Neural cell (in vitro differentiated cells): ENCODE measurements at regions not wholly inside any gene's neighbourhood (a gene's known extent, or its start where the extent isn't known, plus 50 kb on each side); places are given as distances from the start of the nearest gene placed in this dataset.

ENCODE experiments used
- POLR2AphosphoS5 ChIP-seq: IDR thresholded peaks from 2 replicates; pipeline ENCODE4 v1.6.1; 2012
- TF ChIP-seq, protein P1 (sequence below): fragments of 450-650 bp; IDR thresholded peaks from 2 replicates; pipeline ENCODE4 v1.5.1; 2014; ENCODE audit warnings: antibody characterized with exemption, mild to moderate bottlenecking, moderate library complexity; ENCODE audit not compliant: poor library complexity, severe bottlenecking
- TF ChIP-seq, protein P2 (sequence below): IDR thresholded peaks from 2 replicates; pipeline ENCODE4 v1.6.1; 2012; ENCODE audit warnings: borderline replicate concordance

DNA sequence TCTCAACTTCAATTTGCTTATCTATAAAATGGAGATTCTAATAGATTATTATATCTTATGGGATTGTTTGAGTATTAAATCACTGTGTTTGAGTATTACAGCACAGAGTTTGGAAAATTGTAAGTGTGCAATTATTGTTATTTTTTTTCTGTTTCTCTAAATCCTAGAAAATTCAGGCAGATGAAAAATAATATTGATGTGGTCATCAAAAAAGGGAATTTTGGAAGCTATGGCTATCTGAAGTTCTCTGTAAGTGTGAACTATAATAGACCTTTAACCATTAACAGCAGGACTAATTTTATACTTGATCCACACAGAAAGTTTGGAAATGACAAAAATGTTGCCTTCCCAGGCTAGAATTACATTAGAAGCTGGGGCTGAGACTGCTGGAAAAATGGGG, 393.2 kb downstream of the SUCLG1 start:
- TF ChIP-seq, protein P1, sequence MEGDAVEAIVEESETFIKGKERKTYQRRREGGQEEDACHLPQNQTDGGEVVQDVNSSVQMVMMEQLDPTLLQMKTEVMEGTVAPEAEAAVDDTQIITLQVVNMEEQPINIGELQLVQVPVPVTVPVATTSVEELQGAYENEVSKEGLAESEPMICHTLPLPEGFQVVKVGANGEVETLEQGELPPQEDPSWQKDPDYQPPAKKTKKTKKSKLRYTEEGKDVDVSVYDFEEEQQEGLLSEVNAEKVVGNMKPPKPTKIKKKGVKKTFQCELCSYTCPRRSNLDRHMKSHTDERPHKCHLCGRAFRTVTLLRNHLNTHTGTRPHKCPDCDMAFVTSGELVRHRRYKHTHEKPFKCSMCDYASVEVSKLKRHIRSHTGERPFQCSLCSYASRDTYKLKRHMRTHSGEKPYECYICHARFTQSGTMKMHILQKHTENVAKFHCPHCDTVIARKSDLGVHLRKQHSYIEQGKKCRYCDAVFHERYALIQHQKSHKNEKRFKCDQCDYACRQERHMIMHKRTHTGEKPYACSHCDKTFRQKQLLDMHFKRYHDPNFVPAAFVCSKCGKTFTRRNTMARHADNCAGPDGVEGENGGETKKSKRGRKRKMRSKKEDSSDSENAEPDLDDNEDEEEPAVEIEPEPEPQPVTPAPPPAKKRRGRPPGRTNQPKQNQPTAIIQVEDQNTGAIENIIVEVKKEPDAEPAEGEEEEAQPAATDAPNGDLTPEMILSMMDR, result no peak
- TF ChIP-seq, protein P2, sequence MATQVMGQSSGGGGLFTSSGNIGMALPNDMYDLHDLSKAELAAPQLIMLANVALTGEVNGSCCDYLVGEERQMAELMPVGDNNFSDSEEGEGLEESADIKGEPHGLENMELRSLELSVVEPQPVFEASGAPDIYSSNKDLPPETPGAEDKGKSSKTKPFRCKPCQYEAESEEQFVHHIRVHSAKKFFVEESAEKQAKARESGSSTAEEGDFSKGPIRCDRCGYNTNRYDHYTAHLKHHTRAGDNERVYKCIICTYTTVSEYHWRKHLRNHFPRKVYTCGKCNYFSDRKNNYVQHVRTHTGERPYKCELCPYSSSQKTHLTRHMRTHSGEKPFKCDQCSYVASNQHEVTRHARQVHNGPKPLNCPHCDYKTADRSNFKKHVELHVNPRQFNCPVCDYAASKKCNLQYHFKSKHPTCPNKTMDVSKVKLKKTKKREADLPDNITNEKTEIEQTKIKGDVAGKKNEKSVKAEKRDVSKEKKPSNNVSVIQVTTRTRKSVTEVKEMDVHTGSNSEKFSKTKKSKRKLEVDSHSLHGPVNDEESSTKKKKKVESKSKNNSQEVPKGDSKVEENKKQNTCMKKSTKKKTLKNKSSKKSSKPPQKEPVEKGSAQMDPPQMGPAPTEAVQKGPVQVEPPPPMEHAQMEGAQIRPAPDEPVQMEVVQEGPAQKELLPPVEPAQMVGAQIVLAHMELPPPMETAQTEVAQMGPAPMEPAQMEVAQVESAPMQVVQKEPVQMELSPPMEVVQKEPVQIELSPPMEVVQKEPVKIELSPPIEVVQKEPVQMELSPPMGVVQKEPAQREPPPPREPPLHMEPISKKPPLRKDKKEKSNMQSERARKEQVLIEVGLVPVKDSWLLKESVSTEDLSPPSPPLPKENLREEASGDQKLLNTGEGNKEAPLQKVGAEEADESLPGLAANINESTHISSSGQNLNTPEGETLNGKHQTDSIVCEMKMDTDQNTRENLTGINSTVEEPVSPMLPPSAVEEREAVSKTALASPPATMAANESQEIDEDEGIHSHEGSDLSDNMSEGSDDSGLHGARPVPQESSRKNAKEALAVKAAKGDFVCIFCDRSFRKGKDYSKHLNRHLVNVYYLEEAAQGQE, result no peak
- no peak for TF ChIP-seq POLR2AphosphoS5
